GM12875 (cell line): ENCODE measurements at regions not wholly inside any gene's neighbourhood (a gene's known extent, or its start where the extent isn't known, plus 50 kb on each side); places are given as distances from the start of the nearest gene placed in this dataset.

ENCODE experiments used
- H3K4me3 ChIP-seq: one replicate; pipeline ENCODE4 v1.5.1; 2011; ENCODE audit warnings: low read depth, low read length, control low read depth
- CTCF ChIP-seq: IDR thresholded peaks from 2 replicates; pipeline ENCODE4 v1.5.1; 2011; ENCODE audit warnings: low read depth, mild to moderate bottlenecking, control low read depth, inconsistent platforms, low read length, moderate library complexity, borderline replicate concordance; ENCODE audit not compliant: insufficient read depth

GRCh38 chr16:9422762-9423513 lies 331.5 kb downstream of the HAPSTR1 start:
- no peak overlapping the region for H3K4me3 ChIP-seq
- no peak for TF ChIP-seq CTCF

- TF ChIP-seq CTCF, result no peak
Observed at GRCh38 chr16:9425236-9425635, 333.8 kb downstream of the HAPSTR1 start.

GRCh38 chr16:9428355-9429005 lies 337.0 kb downstream of the HAPSTR1 start:
- no peak for TF ChIP-seq CTCF
- no peak overlapping the region for H3K4me3 ChIP-seq

More at GRCh38 chr16:9425236-9425635, 333.8 kb downstream of the HAPSTR1 start:
- no peak overlapping the region for H3K4me3 ChIP-seq

- no peak for TF ChIP-seq CTCF
Observed at GRCh38 chr16:9429646-9430330, 338.3 kb downstream of the HAPSTR1 start.

GRCh38 chr16:9434659-9435058 lies 343.2 kb downstream of the HAPSTR1 start:
- no peak overlapping the region for H3K4me3 ChIP-seq
- TF ChIP-seq CTCF, result no peak

More at GRCh38 chr16:9429646-9430330, 338.3 kb downstream of the HAPSTR1 start:
- no peak overlapping the region for H3K4me3 ChIP-seq

- no peak overlapping the region for H3K4me3 ChIP-seq
- TF ChIP-seq CTCF, result no peak
Observed at GRCh38 chr16:9436175-9436574, 344.7 kb downstream of the HAPSTR1 start.
